Fibroblast of lung (primary cell): ENCODE measurements at regions not wholly inside any gene's neighbourhood (a gene's known extent, or its start where the extent isn't known, plus 50 kb on each side); places are given as distances from the start of the nearest gene placed in this dataset.

Experiments
- DNase-seq, 2 donors: peaks; one replicate each; pipeline versions ENCODE4 v3.0.0 to v3.0.0-alpha.2; 2010; ENCODE audit warnings: low read depth in 2 of 2
- H2AFZ ChIP-seq: 2 replicates; pipeline ENCODE4 v1.5.1; 2012; ENCODE audit warnings: low read length, control low read depth, inconsistent platforms
- H3K27ac ChIP-seq: 2 replicates; pipeline ENCODE4 v1.5.1; 2011; ENCODE audit warnings: low read length, control low read depth; ENCODE audit not compliant: insufficient read depth
- H3K27me3 ChIP-seq: 2 replicates; pipeline ENCODE4 v1.5.1; 2011; ENCODE audit warnings: mild to moderate bottlenecking, low read length; ENCODE audit not compliant: control insufficient read depth, insufficient read depth
- H3K36me3 ChIP-seq: 2 replicates; pipeline ENCODE4 v1.5.1; 2011; ENCODE audit warnings: low read length; ENCODE audit not compliant: control insufficient read depth, insufficient read depth
- H3K4me1 ChIP-seq: 2 replicates; pipeline ENCODE4 v1.5.1; 2011; ENCODE audit warnings: low read length; ENCODE audit not compliant: control insufficient read depth, insufficient read depth; ENCODE audit errors: extremely low read depth
- H3K4me2 ChIP-seq: 2 replicates; pipeline ENCODE4 v1.5.1; 2011; ENCODE audit warnings: low read length, control low read depth; ENCODE audit not compliant: insufficient read depth; ENCODE audit errors: extremely low read depth
- H3K4me3 ChIP-seq, 4 experiments: fragments of 200-600 bp in 1 of 4; sonication (generic) in 1 of 4; replicated peaks in 1 of 4; 2 replicates each; pipeline ENCODE4 v1.5.1; 2011 to 2016; ENCODE audit warnings: low read length in 4 of 4, low read depth in 3 of 4, mild to moderate bottlenecking in 3 of 4, control low read depth in 2 of 4, inconsistent platforms in 1 of 4, mixed read lengths in 1 of 4; ENCODE audit not compliant: insufficient read depth in 1 of 4; ENCODE audit errors: control extremely low read depth in 1 of 4
- H3K79me2 ChIP-seq: 2 replicates; pipeline ENCODE4 v1.5.1; 2012; ENCODE audit warnings: mild to moderate bottlenecking, low read length, inconsistent platforms; ENCODE audit not compliant: control insufficient read depth, insufficient read depth
- H3K9ac ChIP-seq: 2 replicates; pipeline ENCODE4 v1.5.1; 2011; ENCODE audit warnings: mild to moderate bottlenecking, low read length, control low read depth; ENCODE audit not compliant: insufficient read depth
- H3K9me3 ChIP-seq: 2 replicates; pipeline ENCODE4 v1.5.1; 2012; ENCODE audit warnings: low read depth, low read length; ENCODE audit not compliant: control insufficient read depth, insufficient read depth
- H4K20me1 ChIP-seq: 2 replicates; pipeline ENCODE4 v1.5.1; 2011; ENCODE audit warnings: low read length; ENCODE audit not compliant: control insufficient read depth, insufficient read depth; ENCODE audit errors: extremely low read depth
- EZH2 ChIP-seq: IDR thresholded peaks from 2 replicates; pipeline ENCODE4 v1.5.1; 2012; ENCODE audit warnings: low read length, control low read depth, mild to moderate bottlenecking; ENCODE audit errors: missing control alignments
- TF ChIP-seq, protein P1 (sequence below), 2 donors: IDR thresholded peaks in 1 of 2; conservative IDR thresholded peaks in 1 of 2; 1 replicate in 1 of 2; 2 replicates in 1 of 2; pipeline ENCODE4 v1.5.1; 2011 to 2012; ENCODE audit warnings: low read length in 2 of 2, control low read depth in 1 of 2, inconsistent platforms in 1 of 2, low read depth in 1 of 2, mild to moderate bottlenecking in 1 of 2

- H3K4me1 ChIP-seq: no peaks in the 10 kb centered on the region
Measured at GRCh38 chr21:16500271-16500670, 770.5 kb downstream of the USP25 start.

DNA sequence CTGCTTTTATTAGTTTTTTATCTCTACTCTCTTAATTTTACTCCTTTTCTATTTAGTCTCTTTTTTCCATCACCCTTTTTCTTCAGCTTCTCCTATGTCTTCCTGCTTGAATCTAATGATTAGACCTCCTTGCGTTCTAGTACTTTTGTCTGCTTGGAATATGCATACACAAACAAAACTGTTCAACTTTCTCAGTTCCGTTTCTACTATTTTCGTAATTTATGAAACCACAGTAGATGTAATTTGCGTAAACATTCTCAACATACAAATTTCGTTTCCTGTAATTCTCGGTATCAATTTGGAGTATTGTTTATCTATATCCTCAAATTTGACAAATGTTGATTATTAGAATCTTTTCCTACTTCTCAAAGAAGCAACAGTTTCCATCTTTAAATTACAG is 772.5 kb downstream of the USP25 start:
- Histone ChIP-seq H3K36me3 (no peaks in the 10 kb centered on the region), H3K4me1 (no peaks in the 10 kb centered on the region), H3K27ac (no peak overlapping the region), H3K9ac (no peak overlapping the region), H4K20me1 (no peaks in the 10 kb centered on the region), H3K27me3 (no peaks in the 10 kb centered on the region), H3K4me2 (no peak overlapping the region), H3K79me2 (no peaks in the 10 kb centered on the region), H2AFZ (no peak overlapping the region), H3K9me3 (no peaks in the 10 kb centered on the region), H3K4me3 (no peak overlapping the region)
- TF ChIP-seq, protein P1, sequence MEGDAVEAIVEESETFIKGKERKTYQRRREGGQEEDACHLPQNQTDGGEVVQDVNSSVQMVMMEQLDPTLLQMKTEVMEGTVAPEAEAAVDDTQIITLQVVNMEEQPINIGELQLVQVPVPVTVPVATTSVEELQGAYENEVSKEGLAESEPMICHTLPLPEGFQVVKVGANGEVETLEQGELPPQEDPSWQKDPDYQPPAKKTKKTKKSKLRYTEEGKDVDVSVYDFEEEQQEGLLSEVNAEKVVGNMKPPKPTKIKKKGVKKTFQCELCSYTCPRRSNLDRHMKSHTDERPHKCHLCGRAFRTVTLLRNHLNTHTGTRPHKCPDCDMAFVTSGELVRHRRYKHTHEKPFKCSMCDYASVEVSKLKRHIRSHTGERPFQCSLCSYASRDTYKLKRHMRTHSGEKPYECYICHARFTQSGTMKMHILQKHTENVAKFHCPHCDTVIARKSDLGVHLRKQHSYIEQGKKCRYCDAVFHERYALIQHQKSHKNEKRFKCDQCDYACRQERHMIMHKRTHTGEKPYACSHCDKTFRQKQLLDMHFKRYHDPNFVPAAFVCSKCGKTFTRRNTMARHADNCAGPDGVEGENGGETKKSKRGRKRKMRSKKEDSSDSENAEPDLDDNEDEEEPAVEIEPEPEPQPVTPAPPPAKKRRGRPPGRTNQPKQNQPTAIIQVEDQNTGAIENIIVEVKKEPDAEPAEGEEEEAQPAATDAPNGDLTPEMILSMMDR (conservative IDR thresholded peaks at IDR 0.05 in 1 of 2, IDR thresholded peaks at IDR 0.05 in 1 of 2; ENCODE audit: low read depth in 1 of 2, low read length in 2 of 2): no peak
- TF ChIP-seq EZH2: no peak
- no peak for DNase-seq

More at GRCh38 chr21:16500271-16500670, 770.5 kb downstream of the USP25 start:
- H3K9ac ChIP-seq: no peak overlapping the region
- H3K9me3 ChIP-seq: no peaks in the 10 kb centered on the region
- H3K4me3 ChIP-seq: no peak overlapping the region
- H3K4me2 ChIP-seq: no peak overlapping the region
- H3K27me3 ChIP-seq: no peaks in the 10 kb centered on the region
- no peaks in the 10 kb centered on the region for H3K36me3 ChIP-seq
- no peak overlapping the region for H2AFZ ChIP-seq
- H3K79me2 ChIP-seq: no peaks in the 10 kb centered on the region
- no peak overlapping the region for H3K27ac ChIP-seq
- no peak for DNase-seq
- H4K20me1 ChIP-seq: no peaks in the 10 kb centered on the region
- no peak for TF ChIP-seq EZH2
- TF ChIP-seq, protein P1 (conservative IDR thresholded peaks at IDR 0.05 in 1 of 2, IDR thresholded peaks at IDR 0.05 in 1 of 2; ENCODE audit: low read depth in 1 of 2, low read length in 2 of 2): no peak

DNA sequence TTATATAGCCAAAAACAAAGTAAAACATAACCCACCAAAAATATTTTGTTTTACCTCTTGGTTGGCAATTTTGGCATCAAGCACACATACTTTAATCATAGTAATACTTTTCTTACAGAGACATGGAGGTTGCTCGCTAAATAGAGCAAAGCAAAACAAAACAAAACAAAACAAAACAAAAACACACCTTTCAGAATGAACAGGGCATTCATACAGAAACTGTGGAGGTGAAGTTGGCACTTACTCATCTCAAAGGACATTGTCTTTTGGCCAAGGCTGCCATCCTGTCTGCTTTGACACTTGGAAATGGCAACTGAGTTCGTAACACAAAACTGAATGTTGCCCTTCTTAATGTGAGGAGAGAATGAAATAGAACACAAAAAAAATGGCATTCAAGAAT is 773.1 kb downstream of the USP25 start:
- Histone ChIP-seq H3K4me1 (no peaks in the 10 kb centered on the region), H3K27me3 (no peaks in the 10 kb centered on the region), H3K79me2 (no peaks in the 10 kb centered on the region), H3K27ac (no peak overlapping the region), H3K4me2 (no peak overlapping the region), H4K20me1 (no peaks in the 10 kb centered on the region), H3K36me3 (no peaks in the 10 kb centered on the region), H3K9me3 (no peaks in the 10 kb centered on the region), H2AFZ (no peak overlapping the region), H3K4me3 (no peak overlapping the region), H3K9ac (no peak overlapping the region)
- TF ChIP-seq, protein P1 (conservative IDR thresholded peaks at IDR 0.05 in 1 of 2, IDR thresholded peaks at IDR 0.05 in 1 of 2; ENCODE audit: low read depth in 1 of 2, low read length in 2 of 2): no peak
- no peak for TF ChIP-seq EZH2
- DNase-seq: no peak
